ENCODE measurements at regions not wholly inside any gene's neighbourhood (a gene's known extent, or its start where the extent isn't known, plus 50 kb on each side); places are given as distances from the start of the nearest gene placed in this dataset.

DNA sequence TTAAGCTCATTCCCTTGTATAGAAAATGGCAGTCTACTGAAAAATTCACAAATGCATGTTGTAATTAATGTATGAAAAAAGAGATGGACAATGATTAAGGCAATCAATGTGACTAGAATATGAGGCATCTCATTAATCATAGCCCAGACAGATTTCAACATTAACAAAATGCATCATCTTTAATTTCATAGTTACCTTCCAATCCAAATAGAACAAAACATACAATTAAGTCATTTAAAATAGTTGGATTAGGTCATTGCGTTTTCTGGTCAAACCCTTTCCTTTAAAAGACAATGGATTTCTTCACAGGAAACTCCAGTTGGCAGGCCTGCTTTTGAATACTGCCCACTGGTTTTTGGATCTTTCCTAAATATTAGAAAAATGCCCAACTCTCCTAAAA, 203.9 kb downstream of the HAO1 start:
- DNase-seq (ENCODE audit: low read depth): no peak
- TF ChIP-seq, protein P1, sequence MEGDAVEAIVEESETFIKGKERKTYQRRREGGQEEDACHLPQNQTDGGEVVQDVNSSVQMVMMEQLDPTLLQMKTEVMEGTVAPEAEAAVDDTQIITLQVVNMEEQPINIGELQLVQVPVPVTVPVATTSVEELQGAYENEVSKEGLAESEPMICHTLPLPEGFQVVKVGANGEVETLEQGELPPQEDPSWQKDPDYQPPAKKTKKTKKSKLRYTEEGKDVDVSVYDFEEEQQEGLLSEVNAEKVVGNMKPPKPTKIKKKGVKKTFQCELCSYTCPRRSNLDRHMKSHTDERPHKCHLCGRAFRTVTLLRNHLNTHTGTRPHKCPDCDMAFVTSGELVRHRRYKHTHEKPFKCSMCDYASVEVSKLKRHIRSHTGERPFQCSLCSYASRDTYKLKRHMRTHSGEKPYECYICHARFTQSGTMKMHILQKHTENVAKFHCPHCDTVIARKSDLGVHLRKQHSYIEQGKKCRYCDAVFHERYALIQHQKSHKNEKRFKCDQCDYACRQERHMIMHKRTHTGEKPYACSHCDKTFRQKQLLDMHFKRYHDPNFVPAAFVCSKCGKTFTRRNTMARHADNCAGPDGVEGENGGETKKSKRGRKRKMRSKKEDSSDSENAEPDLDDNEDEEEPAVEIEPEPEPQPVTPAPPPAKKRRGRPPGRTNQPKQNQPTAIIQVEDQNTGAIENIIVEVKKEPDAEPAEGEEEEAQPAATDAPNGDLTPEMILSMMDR (IDR thresholded peaks at IDR 0.05; ENCODE audit: control insufficient read depth, insufficient read depth, low read depth, low read length, missing control alignments): no peak
- no peak overlapping the region for H3K4me3 ChIP-seq (ENCODE audit: control insufficient read depth, low read depth, low read length)

DNA sequence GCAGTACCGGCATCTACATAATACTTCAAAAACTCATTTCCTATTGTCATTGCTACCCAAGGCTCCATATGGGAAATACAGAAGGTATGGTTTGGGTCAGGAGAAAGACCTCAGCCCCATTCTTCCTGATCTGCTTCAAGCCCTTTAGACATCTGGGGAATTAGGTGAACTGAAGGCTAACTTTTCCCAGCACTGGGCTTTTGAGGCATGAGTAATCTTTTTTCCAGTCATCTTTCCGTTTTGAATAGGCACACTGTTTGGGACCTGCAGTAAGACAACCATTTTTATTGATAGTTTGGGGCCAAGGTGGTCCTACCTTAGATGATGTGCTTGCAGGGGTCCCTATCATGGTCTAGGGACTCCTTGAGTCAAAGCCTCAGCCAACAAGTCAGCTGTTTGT, 198.4 kb downstream of the HAO1 start:
- no peak overlapping the region for H3K4me3 ChIP-seq (ENCODE audit: control insufficient read depth, low read depth, low read length)
- TF ChIP-seq, protein P1 (IDR thresholded peaks at IDR 0.05; ENCODE audit: control insufficient read depth, insufficient read depth, low read depth, low read length, missing control alignments): no peak

DNA sequence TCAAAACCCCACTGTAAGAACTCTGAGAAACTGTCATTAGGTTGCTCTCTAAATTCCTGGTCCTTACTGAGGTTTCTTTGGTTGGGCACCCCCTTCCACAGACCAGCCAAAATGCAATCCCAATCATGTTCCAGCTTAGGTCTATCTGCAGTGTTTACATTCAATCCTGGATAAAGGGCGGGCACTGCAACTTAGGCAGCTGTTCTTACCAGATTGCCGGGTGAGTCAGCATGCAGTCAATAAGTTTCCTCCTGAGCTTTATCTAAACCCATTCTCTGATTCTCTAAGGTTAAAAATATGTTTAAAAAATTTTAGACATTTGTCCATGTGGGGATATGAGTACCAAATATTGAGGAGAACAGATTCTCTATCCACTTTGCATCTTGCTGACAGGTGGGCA, 197.8 kb downstream of the HAO1 start:
- DNase-seq (ENCODE audit: low read depth): no peak
- TF ChIP-seq, protein P1 (IDR thresholded peaks at IDR 0.05; ENCODE audit: control insufficient read depth, insufficient read depth, low read depth, low read length, missing control alignments): no peak
- H3K4me3 ChIP-seq (ENCODE audit: control insufficient read depth, low read depth, low read length): no peak overlapping the region

More for the DNA sequence above, 198.4 kb downstream of the HAO1 start:
- no peak for DNase-seq (ENCODE audit: low read depth)

DNA sequence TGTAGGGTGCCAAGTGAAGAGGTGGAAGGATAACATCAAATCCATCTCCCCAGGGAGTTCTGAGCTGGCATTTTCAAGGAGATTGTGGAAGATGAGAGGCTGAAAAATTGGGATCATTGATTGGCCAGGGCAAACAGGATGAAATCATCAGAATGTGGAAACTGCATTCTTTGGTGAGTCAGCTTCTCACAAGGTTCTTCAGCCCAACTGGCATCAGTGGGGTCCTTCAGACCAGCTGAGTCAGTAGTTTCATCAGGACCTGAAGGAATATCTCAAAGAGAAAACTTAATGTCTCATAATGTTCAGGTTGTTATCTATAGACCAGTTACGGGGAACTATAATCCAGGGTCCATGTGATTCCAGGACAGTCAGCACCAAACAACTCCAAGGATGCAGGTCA, 195.8 kb downstream of the HAO1 start:
- DNase-seq (ENCODE audit: low read depth): peak; percentile 55
- TF ChIP-seq, protein P1 (IDR thresholded peaks at IDR 0.05; ENCODE audit: control insufficient read depth, insufficient read depth, low read depth, low read length, missing control alignments): no peak

DNA sequence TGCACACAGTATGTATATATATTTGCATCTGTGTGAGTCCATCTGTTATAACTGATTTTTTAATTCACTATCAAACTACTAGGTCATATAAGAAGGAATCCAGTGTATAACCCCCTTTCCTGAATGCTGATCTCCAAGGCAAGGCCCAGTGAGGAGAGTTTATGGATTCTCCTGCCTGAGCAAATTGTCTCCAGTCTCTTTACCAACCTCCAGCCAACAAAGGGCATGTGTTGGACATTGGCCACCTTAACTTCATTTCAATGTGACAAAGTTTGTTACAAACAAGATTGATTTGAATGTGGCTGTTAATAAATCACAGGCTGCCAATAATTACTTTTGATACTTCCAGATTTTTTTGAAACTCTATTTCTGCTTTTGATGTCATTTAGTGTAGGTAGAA, 191.6 kb downstream of the HAO1 start:
- TF ChIP-seq, protein P1 (IDR thresholded peaks at IDR 0.05; ENCODE audit: control insufficient read depth, insufficient read depth, low read depth, low read length, missing control alignments): no peak
- H3K4me3 ChIP-seq (ENCODE audit: control insufficient read depth, low read depth, low read length): no peak overlapping the region
- no peak for DNase-seq (ENCODE audit: low read depth)

More for the DNA sequence above, 195.8 kb downstream of the HAO1 start:
- H3K4me3 ChIP-seq (ENCODE audit: control insufficient read depth, low read depth, low read length): no peak overlapping the region

DNA sequence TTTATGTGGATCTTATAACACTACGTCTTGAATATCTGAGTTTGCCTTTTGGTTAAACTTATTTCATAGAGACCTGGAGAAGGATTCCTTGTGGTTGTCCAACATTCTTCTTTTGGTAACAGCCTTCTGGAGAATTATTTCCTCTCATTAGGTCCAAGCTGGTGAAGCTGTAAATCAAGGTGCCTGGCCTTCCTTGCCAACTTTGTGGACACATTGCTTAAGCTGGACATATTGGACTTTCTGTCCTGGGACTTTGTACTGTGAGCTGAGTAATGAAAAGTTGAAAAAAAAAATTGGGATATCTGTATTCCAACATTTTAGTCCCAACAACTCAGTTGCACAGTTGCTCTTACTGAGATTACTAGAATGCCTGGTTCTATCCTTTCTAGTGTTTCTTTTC, 186.2 kb downstream of the HAO1 start:
- H3K4me3 ChIP-seq (ENCODE audit: control insufficient read depth, low read depth, low read length): no peak overlapping the region
- TF ChIP-seq, protein P1 (IDR thresholded peaks at IDR 0.05; ENCODE audit: control insufficient read depth, insufficient read depth, low read depth, low read length, missing control alignments): no peak
- DNase-seq (ENCODE audit: low read depth): no peak

DNA sequence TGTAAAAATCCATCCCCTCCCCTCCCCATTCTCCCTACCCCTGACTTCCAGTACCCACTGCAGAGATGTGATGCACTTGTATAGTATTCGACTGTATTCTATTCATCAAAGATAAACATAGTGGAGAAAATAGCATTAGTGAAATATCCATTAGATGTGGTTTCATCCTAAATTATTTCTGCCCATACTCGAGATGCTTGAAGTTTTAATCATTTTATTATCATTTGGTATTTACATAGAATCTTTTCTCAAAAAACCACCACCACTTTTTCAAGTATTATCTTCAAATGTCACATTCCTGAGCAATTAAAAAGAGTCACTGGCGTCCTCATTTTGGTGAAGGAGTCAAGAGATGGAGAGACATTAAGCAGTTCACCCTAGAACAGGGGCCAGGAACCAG, 181.9 kb downstream of the HAO1 start:
- no peak overlapping the region for H3K4me3 ChIP-seq (ENCODE audit: control insufficient read depth, low read depth, low read length)
- no peak for DNase-seq (ENCODE audit: low read depth)
- TF ChIP-seq, protein P1 (IDR thresholded peaks at IDR 0.05; ENCODE audit: control insufficient read depth, insufficient read depth, low read depth, low read length, missing control alignments): no peak

Measured in AG09309 (cell line).